GM19240 (cell line): ENCODE measurements at regions not wholly inside any gene's neighbourhood (a gene's known extent, or its start where the extent isn't known, plus 50 kb on each side); places are given as distances from the start of the nearest gene placed in this dataset.

Experiments used
- DNase-seq: peaks from one replicate; pipeline ENCODE4 v3.0.0; 2011; ENCODE audit warnings: low spot score; ENCODE audit not compliant: insufficient read length

- DNase-seq: peak; percentile 65
Measured at GRCh38 chr14:50038398-50039119, 77.8 kb downstream of the VCPKMT start.

GRCh38 chr14:50039120-50039517, 77.3 kb downstream of the VCPKMT start:
- no peak for DNase-seq

- no peak for DNase-seq
Measured at GRCh38 chr14:50039734-50040400, 76.5 kb downstream of the VCPKMT start.

GRCh38 chr14:50040401-50040775, 76.0 kb downstream of the VCPKMT start:
- no peak for DNase-seq

GRCh38 chr14:50040895-50041465, 75.4 kb downstream of the VCPKMT start:
- DNase-seq: no peak

- no peak for DNase-seq
Measured at GRCh38 chr14:50041980-50042379, 74.4 kb downstream of the VCPKMT start.

- no peak for DNase-seq
Measured at GRCh38 chr14:50044042-50044651, 72.2 kb downstream of the VCPKMT start.

GRCh38 chr14:50045039-50045711, 71.2 kb downstream of the VCPKMT start:
- peak; percentile 76 for DNase-seq

GRCh38 chr14:50045837-50046236, 70.5 kb downstream of the VCPKMT start:
- DNase-seq: no peak

GRCh38 chr14:50047274-50047676, 69.1 kb downstream of the VCPKMT start:
- peak; percentile 71 for DNase-seq

GRCh38 chr14:50049093-50049492, 67.3 kb downstream of the VCPKMT start:
- DNase-seq: no peak

GRCh38 chr14:50049703-50050570, 66.4 kb downstream of the VCPKMT start:
- no peak for DNase-seq

GRCh38 chr14:50051106-50051505, 65.3 kb downstream of the VCPKMT start:
- DNase-seq: no peak

GRCh38 chr14:50051706-50052105, 64.7 kb downstream of the VCPKMT start:
- no peak for DNase-seq

- no peak for DNase-seq
Measured at GRCh38 chr14:50052517-50052916, 63.9 kb downstream of the VCPKMT start.

GRCh38 chr14:50053935-50054334, 62.4 kb downstream of the VCPKMT start:
- no peak for DNase-seq

GRCh38 chr14:50055461-50056228, 60.7 kb downstream of the VCPKMT start:
- DNase-seq: no peak

- DNase-seq: no peak
Measured at GRCh38 chr14:50056435-50056834, 59.9 kb downstream of the VCPKMT start.

- DNase-seq: no peak
Measured at GRCh38 chr14:50057331-50057730, 59.0 kb downstream of the VCPKMT start.

- no peak for DNase-seq
Measured at GRCh38 chr14:50058113-50058512, 58.3 kb downstream of the VCPKMT start.
